Body of pancreas (tissue), 4 donors: ENCODE measurements at regions not wholly inside any gene's neighbourhood (a gene's known extent, or its start where the extent isn't known, plus 50 kb on each side); places are given as distances from the start of the nearest gene placed in this dataset.
"Not testable (repeated sequence)": the region's sequence is repeated elsewhere in the genome, so short reads cannot be mapped to it uniquely, and the experiment has no call there.

ENCODE experiments used
- ATAC-seq: fragments of 150-250 bp; one replicate; pipeline ENCODE4 v1.9.1; 2016
- DNase-seq, 4 donors: peaks; one replicate each; pipeline ENCODE4 v3.0.0-alpha.2; 2019
- H3K27ac ChIP-seq, 4 donors: fragments of 200-600 bp; sonication (generic); 1 replicate in 3 of 4; 2 replicates in 1 of 4; pipeline versions ENCODE4 v1.5.1 to v1.6.1; 2016 to 2019; ENCODE audit warnings: mild to moderate bottlenecking in 1 of 4, mixed read lengths in 1 of 4, moderate library complexity in 1 of 4
- H3K27me3 ChIP-seq, 2 donors: fragments of 200-600 bp; sonication (generic); one replicate each; pipeline ENCODE4 v1.6.0; 2016; ENCODE audit warnings: mild to moderate bottlenecking in 1 of 2
- H3K36me3 ChIP-seq, 2 donors: fragments of 200-600 bp; sonication (generic); replicated peaks in 1 of 2; 2 replicates each; pipeline ENCODE4 v1.5.1; 2016; ENCODE audit warnings: low read depth in 2 of 2; ENCODE audit not compliant: insufficient read depth in 1 of 2
- H3K4me1 ChIP-seq: fragments of 200-600 bp; sonication (generic); one replicate; pipeline ENCODE4 v1.6.0; 2016
- H3K4me3 ChIP-seq, 2 donors: fragments of 200-600 bp; sonication (generic); 1 replicate in 1 of 2; 2 replicates in 1 of 2; pipeline ENCODE4 v1.5.1; 2016 to 2019
- H3K9me3 ChIP-seq, 3 donors: fragments of 200-600 bp; sonication (generic); 1 replicate in 2 of 3; 2 replicates in 1 of 3; pipeline ENCODE4 v1.5.1; 2016
- CTCF ChIP-seq, 7 experiments: fragments of 450-650 bp in 4 of 7; fragments of 200-600 bp in 3 of 7; sonication (generic) in 3 of 7; IDR thresholded peaks; one replicate each; pipeline ENCODE4 v1.5.1; 2016 to 2019; ENCODE audit warnings: antibody characterized with exemption in 7 of 7
- POLR2A ChIP-seq, 3 donors: fragments of 450-650 bp; IDR thresholded peaks; one replicate each; pipeline ENCODE4 v1.6.1; 2016; ENCODE audit warnings: antibody characterized with exemption in 3 of 3, mild to moderate bottlenecking in 2 of 3
- WGBS, 2 donors: methylation state at CpG; one replicate each; pipeline ENCODE4 v1.1.5; 2017; 5-methylcytosine and 5-hydroxymethylcytosine counted together
- intact Hi-C: fragments of 100-400 bp; cut with DNase I; formaldehyde crosslinking; loops from one replicate; pipeline ENCODE4 v1.15.1; 2023

GRCh38 chr2:16756831-16757644 lies 91.4 kb upstream of the CYRIA start:
- ATAC-seq = peak; percentile 85
- Histone ChIP-seq H3K36me3 (no peaks in the 10 kb centered on the region), H3K9me3 (no peaks in the 10 kb centered on the region), H3K4me3 (no peak overlapping the region), H3K27me3 (no peaks in the 10 kb centered on the region), H3K4me1 (no peaks in the 10 kb centered on the region), H3K27ac (no peak overlapping the region)
- intact Hi-C loops = no loop called here
- TF ChIP-seq POLR2A (IDR thresholded peaks at IDR 0.05) (no peak), CTCF (IDR thresholded peaks at IDR 0.05) (peak; percentile 78 to 93 (median 90))
- peak; percentile 76 to 80 (median 78) for DNase-seq
- 19 to 22% methylated on average over 18 to 21 of the region's 21 CpGs for WGBS, 2 donors

- TF ChIP-seq CTCF (IDR thresholded peaks at IDR 0.05) = no peak
- TF ChIP-seq POLR2A (IDR thresholded peaks at IDR 0.05) = no peak
- Histone ChIP-seq H3K4me1 (no peaks in the 10 kb centered on the region), H3K4me3 (no peak overlapping the region), H3K27ac (no peak overlapping the region), H3K27me3 (no peaks in the 10 kb centered on the region), H3K9me3 (no peaks in the 10 kb centered on the region), H3K36me3 (no peaks in the 10 kb centered on the region)
- no peak for ATAC-seq
- 56 to 64% methylated on average over 7 to 9 of the region's 9 CpGs for WGBS, 2 donors
- intact Hi-C loops = no loop called here
- peak in 1 of 4 donors; percentile 14 for DNase-seq
Measured at GRCh38 chr2:16755442-16755841, 89.8 kb upstream of the CYRIA start.

GRCh38 chr2:16753025-16753424 lies 87.4 kb upstream of the CYRIA start:
- not testable (repeated sequence) for H3K27ac ChIP-seq, H3K4me1 ChIP-seq, DNase-seq, H3K36me3 ChIP-seq, H3K9me3 ChIP-seq, ATAC-seq, H3K27me3 ChIP-seq, H3K4me3 ChIP-seq
- 77 to 86% methylated on average over 1 of the region's 1 CpG for WGBS, 2 donors
- intact Hi-C loops = loop anchor here (5.0 kb wide), 1 partner anchor 141 kb away; no protein-coding TSS in a partner anchor

- not testable (repeated sequence) for H3K4me3 ChIP-seq, H3K27ac ChIP-seq, H3K36me3 ChIP-seq, DNase-seq, H3K4me1 ChIP-seq, H3K9me3 ChIP-seq, ATAC-seq, H3K27me3 ChIP-seq
- intact Hi-C loops = loop anchor here (5.0 kb wide), 1 partner anchor 139 kb away; no protein-coding TSS in a partner anchor
- 78 to 91% methylated on average over 1 of the region's 1 CpG for WGBS, 2 donors
Measured at GRCh38 chr2:16750925-16751214, 85.2 kb upstream of the CYRIA start.

- H3K9me3 ChIP-seq = no peaks in the 10 kb centered on the region
- 74 to 75% methylated on average over 4 of the region's 4 CpGs for WGBS, 2 donors
- H3K27me3 ChIP-seq = no peaks in the 10 kb centered on the region
- no peaks in the 10 kb centered on the region for H3K4me1 ChIP-seq
- no peak for DNase-seq
- no peak for TF ChIP-seq CTCF (IDR thresholded peaks at IDR 0.05)
- H3K4me3 ChIP-seq = no peak overlapping the region
- no peak for ATAC-seq
- H3K27ac ChIP-seq = no peak overlapping the region
- intact Hi-C loops = loop anchor here (5.0 kb wide), 1 partner anchor 138 kb away; no protein-coding TSS in a partner anchor
- H3K36me3 ChIP-seq = no peaks in the 10 kb centered on the region
Measured at GRCh38 chr2:16750175-16750924, 84.7 kb upstream of the CYRIA start.

GRCh38 chr2:16748511-16749266 lies 83.1 kb upstream of the CYRIA start:
- H3K36me3 ChIP-seq, DNase-seq, H3K4me1 ChIP-seq, H3K4me3 ChIP-seq, H3K9me3 ChIP-seq, H3K27me3 ChIP-seq, ATAC-seq, intact Hi-C loops, H3K27ac ChIP-seq: not testable (repeated sequence)
- WGBS, 2 donors = 53 to 73% methylated on average over 1 of the region's 1 CpG
